ENCODE measurements at regions not wholly inside any gene's neighbourhood (a gene's known extent, or its start where the extent isn't known, plus 50 kb on each side); places are given as distances from the start of the nearest gene placed in this dataset.

DNA sequence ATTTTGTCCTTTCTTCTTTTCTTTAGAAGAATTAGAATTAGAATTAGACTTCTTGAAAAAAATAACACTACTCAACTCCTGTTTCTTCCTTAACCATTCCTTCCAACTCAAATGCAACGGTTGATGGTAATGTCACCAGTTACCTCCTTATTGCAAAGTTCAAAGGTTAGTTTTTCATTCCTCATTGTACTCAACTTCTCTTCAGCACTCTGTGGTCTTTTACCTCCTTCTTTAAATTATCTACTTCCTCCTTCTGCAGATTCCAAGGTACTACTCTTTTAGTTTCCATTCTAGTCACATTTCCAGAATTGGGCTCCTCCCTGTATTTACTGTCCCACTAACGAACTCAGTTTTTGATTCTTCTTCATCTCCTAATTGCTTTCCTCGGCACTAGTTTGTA lies 700.7 kb downstream of the SATB2 start:
- TF ChIP-seq, protein P1, sequence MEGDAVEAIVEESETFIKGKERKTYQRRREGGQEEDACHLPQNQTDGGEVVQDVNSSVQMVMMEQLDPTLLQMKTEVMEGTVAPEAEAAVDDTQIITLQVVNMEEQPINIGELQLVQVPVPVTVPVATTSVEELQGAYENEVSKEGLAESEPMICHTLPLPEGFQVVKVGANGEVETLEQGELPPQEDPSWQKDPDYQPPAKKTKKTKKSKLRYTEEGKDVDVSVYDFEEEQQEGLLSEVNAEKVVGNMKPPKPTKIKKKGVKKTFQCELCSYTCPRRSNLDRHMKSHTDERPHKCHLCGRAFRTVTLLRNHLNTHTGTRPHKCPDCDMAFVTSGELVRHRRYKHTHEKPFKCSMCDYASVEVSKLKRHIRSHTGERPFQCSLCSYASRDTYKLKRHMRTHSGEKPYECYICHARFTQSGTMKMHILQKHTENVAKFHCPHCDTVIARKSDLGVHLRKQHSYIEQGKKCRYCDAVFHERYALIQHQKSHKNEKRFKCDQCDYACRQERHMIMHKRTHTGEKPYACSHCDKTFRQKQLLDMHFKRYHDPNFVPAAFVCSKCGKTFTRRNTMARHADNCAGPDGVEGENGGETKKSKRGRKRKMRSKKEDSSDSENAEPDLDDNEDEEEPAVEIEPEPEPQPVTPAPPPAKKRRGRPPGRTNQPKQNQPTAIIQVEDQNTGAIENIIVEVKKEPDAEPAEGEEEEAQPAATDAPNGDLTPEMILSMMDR (IDR thresholded peaks at IDR 0.05; ENCODE audit: control extremely low read depth, extremely low read depth, low read depth, missing control alignments), result no peak
- DNase-seq (ENCODE audit: extremely low spot score), result no peak
- ChIA-PET CTCF (no interaction called here), POLR2A (no interaction called here)

DNA sequence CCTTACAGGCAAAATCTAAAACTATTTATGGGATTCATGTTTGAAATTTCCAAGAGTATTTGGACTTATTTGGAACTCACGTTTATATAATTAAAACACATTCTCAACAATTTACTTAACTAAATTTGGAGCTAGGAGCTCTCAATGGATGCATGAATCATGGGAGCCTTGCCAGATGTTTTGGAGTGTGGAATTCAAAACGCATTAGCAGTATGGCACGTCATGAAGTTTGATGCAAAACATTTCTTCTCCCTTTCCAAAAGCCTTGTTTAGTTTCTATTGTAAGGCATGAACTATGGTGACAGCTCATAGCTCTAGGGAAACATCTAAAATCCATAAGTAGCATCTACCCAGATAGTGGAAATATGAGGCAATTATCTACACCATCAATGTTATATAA lies 701.6 kb downstream of the SATB2 start:
- TF ChIP-seq, protein P1 (IDR thresholded peaks at IDR 0.05; ENCODE audit: control extremely low read depth, extremely low read depth, low read depth, missing control alignments), result no peak
- DNase-seq (ENCODE audit: extremely low spot score), result no peak
- ChIA-PET CTCF (no interaction called here), POLR2A (no interaction called here)

DNA sequence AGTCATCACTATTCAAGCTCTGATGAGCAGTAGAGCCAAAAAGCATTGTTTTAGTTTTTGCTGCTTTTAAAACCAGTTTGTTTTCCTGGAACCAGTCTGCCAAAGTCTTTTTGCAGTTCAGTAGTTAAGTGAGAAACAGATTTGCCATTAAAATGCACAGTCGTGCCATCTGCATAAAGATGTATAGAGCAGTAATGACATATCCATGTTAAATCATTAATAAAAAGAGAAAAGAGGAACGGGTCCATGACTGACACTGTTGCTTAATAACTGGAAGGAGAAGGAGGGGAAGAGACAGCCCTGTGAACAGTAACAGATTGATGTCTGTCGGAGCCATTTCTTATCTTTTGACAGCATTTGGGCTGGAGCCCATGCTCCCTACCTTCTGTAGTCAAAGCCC lies 704.6 kb downstream of the SATB2 start:
- TF ChIP-seq, protein P1 (IDR thresholded peaks at IDR 0.05; ENCODE audit: control extremely low read depth, extremely low read depth, low read depth, missing control alignments), result no peak
- POLR2A ChIA-PET, result no interaction called here
- CTCF ChIA-PET, result no interaction called here
- DNase-seq (ENCODE audit: extremely low spot score), result no peak

DNA sequence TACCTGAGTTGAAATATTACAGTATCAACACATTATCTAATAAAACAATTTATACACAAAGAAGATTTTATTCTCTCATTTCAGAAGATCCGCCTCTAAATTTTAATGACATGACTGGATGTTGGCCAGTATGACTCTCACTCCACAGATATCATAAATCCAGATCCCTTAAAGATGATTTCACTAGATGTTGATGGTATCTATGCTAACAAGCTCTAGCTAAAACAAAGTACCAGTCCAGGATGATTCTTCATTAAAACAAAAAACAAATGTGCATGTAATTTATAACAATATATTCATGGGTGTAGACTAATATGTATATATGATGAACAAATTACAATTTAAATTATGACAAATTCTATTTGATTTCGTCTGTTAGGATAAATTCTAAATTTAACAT lies 708.4 kb downstream of the SATB2 start:
- ChIA-PET POLR2A (no interaction called here), CTCF (no interaction called here)
- no peak for DNase-seq (ENCODE audit: extremely low spot score)
- TF ChIP-seq, protein P1 (IDR thresholded peaks at IDR 0.05; ENCODE audit: control extremely low read depth, extremely low read depth, low read depth, missing control alignments), result no peak

DNA sequence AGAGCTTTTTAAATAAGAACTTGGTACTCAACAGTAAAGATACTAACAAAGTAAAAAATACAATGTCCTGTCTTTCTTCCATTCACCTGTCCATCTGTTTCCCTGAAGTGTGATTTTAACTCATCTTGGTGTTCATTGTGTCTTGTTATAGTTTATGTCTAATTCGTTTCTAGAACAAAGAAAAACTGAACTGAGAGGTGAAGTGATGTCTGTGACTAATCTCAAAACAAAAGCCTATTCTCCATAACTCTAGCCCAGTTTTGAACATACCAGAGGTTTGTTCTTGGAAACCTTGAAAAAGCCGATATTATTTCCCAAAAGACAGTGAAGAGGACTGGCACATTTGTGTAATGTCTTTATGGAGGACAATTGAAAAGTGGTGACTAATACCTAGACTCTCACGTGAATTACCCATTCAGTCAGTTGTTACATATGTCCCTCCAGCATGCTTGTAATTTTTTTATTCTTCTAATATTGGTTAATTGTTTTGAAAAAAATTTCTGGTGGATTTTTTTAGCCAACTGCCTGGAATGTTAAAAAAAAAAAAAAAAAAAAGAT lies 725.8 kb downstream of the SATB2 start:
- TF ChIP-seq, protein P1 (IDR thresholded peaks at IDR 0.05; ENCODE audit: control extremely low read depth, extremely low read depth, low read depth, missing control alignments), result no peak
- ChIA-PET CTCF (no interaction called here), POLR2A (no interaction called here)
- DNase-seq (ENCODE audit: extremely low spot score), result no peak

DNA sequence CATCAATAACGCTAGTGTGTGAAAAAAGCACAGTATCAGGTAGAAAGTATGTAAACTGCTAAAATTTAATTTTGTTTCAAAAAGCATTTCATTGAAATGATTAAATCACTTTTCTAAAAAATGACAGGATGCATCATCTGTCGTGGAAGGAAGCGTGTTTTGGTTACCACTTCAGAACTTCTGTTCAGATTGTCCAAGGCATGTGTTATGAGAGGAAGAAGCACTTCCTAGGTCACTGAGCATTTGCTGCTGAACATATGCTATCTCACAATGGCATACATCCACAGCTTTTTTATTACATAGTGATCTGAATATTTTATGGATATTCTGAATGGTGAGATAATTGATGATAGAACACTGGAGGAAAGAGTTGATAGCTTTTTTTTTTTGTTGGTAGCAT lies 737.5 kb downstream of the SATB2 start:
- ChIA-PET POLR2A (no interaction called here), CTCF (no interaction called here)
- no peak for DNase-seq (ENCODE audit: extremely low spot score)
- TF ChIP-seq, protein P1 (IDR thresholded peaks at IDR 0.05; ENCODE audit: control extremely low read depth, extremely low read depth, low read depth, missing control alignments), result no peak

DNA sequence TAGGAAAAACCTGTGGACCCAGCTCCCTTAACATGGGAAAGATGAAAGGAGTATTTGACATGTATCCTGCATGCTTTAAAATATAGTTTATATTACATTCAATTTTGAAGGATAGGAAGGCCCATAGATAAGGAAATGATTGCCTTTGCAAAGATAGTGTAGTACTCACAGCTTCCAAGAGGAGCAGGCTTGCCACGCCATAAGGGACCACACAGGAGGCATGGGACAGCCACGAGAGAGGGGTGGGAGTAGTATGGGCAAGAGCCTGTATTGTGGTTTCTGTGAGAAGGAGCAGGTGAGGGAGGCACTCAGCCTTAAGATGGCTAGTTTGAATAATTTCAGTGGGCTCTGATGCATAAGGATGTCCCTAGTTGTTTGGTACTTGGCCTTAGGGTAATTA lies 740.3 kb downstream of the SATB2 start:
- CTCF ChIA-PET, result interaction anchor here (1.0 kb wide), 1 partner anchor 11 kb away, joined by 3 read pairs; no protein-coding TSS in a partner anchor
- POLR2A ChIA-PET, result no interaction called here
- no peak for DNase-seq (ENCODE audit: extremely low spot score)
- TF ChIP-seq, protein P1 (IDR thresholded peaks at IDR 0.05; ENCODE audit: control extremely low read depth, extremely low read depth, low read depth, missing control alignments), result no peak

Measured in GM10248 (cell line).